ENCODE measurements at regions not wholly inside any gene's neighbourhood (a gene's known extent, or its start where the extent isn't known, plus 50 kb on each side); places are given as distances from the start of the nearest gene placed in this dataset.
"Not testable (repeated sequence)": the region's sequence is repeated elsewhere in the genome, so short reads cannot be mapped to it uniquely, and the experiment has no call there.

GRCh38 chr5:171538681-171539080, 119.2 kb downstream of the FGF18 start:
- ATAC-seq (no peak), DNase-seq (no peak)

GRCh38 chr5:171540865-171541264, 121.4 kb downstream of the FGF18 start:
- DNase-seq, result no peak
- intact Hi-C loops (cut with DNase I, micrococcal nuclease), result no loop called here
- no peak for ATAC-seq

More at GRCh38 chr5:171538681-171539080, 119.2 kb downstream of the FGF18 start:
- intact Hi-C loops (cut with DNase I, micrococcal nuclease), result no loop called here

- ATAC-seq (no peak), DNase-seq (no peak)
- intact Hi-C loops (cut with DNase I, micrococcal nuclease), result no loop called here
These were observed 121.9 kb downstream of the FGF18 start for GRCh38 chr5:171541341-171541776.

GRCh38 chr5:171542525-171543140, 123.2 kb downstream of the FGF18 start:
- ATAC-seq, result no peak
- no peak for DNase-seq
- intact Hi-C loops (cut with DNase I, micrococcal nuclease), result no loop called here

- intact Hi-C loops (cut with DNase I, micrococcal nuclease), result no loop called here
- ATAC-seq (no peak), DNase-seq (no peak)
These were observed 123.8 kb downstream of the FGF18 start for GRCh38 chr5:171543148-171543815.

- DNase-seq (no peak), ATAC-seq (no peak)
- intact Hi-C loops (cut with DNase I, micrococcal nuclease), result no loop called here
These were observed 125.7 kb downstream of the FGF18 start for GRCh38 chr5:171544913-171545765.

- intact Hi-C loops (cut with DNase I, micrococcal nuclease), result no loop called here
- peak in 1 of 2 donors; percentile 43 for DNase-seq
- peak; percentile 99 for ATAC-seq
These were observed 129.8 kb downstream of the FGF18 start for GRCh38 chr5:171549274-171549673.

GRCh38 chr5:171553817-171554216, 134.4 kb downstream of the FGF18 start:
- ATAC-seq; intact Hi-C loops (cut with DNase I, micrococcal nuclease); DNase-seq: not testable (repeated sequence)

GRCh38 chr5:171555160-171555559, 135.7 kb downstream of the FGF18 start:
- intact Hi-C loops (cut with DNase I, micrococcal nuclease), result no loop called here
- DNase-seq (no peak), ATAC-seq (no peak)

GRCh38 chr5:171562822-171563221, 143.4 kb downstream of the FGF18 start:
- DNase-seq, result no peak
- no peak for ATAC-seq

GRCh38 chr5:171568389-171568788, 148.9 kb downstream of the FGF18 start:
- DNase-seq (no peak), ATAC-seq (no peak)
- intact Hi-C loops (cut with DNase I, micrococcal nuclease), result no loop called here

More at GRCh38 chr5:171562822-171563221, 143.4 kb downstream of the FGF18 start:
- intact Hi-C loops (cut with DNase I, micrococcal nuclease), result no loop called here

- intact Hi-C loops (cut with DNase I, micrococcal nuclease), result no loop called here
- ATAC-seq (no peak), DNase-seq (no peak)
These were observed 149.7 kb downstream of the FGF18 start for GRCh38 chr5:171569065-171569712.

- ATAC-seq (no peak), DNase-seq (no peak)
- intact Hi-C loops (cut with DNase I, micrococcal nuclease), result no loop called here
These were observed 150.9 kb downstream of the FGF18 start for GRCh38 chr5:171570244-171570825.

GRCh38 chr5:171571663-171572062, 152.2 kb downstream of the FGF18 start:
- intact Hi-C loops (cut with DNase I, micrococcal nuclease), result no loop called here
- ATAC-seq (no peak), DNase-seq (no peak)

GRCh38 chr5:171573021-171573420, 153.6 kb downstream of the FGF18 start:
- DNase-seq (no peak), ATAC-seq (no peak)
- intact Hi-C loops (cut with DNase I, micrococcal nuclease), result no loop called here

GRCh38 chr5:171573451-171574225, 154.2 kb downstream of the FGF18 start:
- DNase-seq (no peak), ATAC-seq (no peak)
- intact Hi-C loops (cut with DNase I, micrococcal nuclease), result no loop called here

- DNase-seq (no peak), ATAC-seq (no peak)
- intact Hi-C loops (cut with DNase I, micrococcal nuclease), result no loop called here
These were observed 154.9 kb downstream of the FGF18 start for GRCh38 chr5:171574376-171574775.

- ATAC-seq, result no peak
- DNase-seq, result no peak
- intact Hi-C loops (cut with DNase I, micrococcal nuclease), result no loop called here
These were observed 155.9 kb downstream of the FGF18 start for GRCh38 chr5:171575386-171575785.

Measured in left colon (tissue), 2 donors.